Renal cortex interstitium (tissue), 11 donors: ENCODE measurements at regions not wholly inside any gene's neighbourhood (a gene's known extent, or its start where the extent isn't known, plus 50 kb on each side); places are given as distances from the start of the nearest gene placed in this dataset.

Experiments used
- DNase-seq, 11 donors: peaks; one replicate each; pipeline ENCODE4 v3.0.0-alpha.2; 2013; ENCODE audit warnings: low read depth in 9 of 11, low spot score in 4 of 11; ENCODE audit errors: extremely low read depth in 1 of 11

GRCh38 chr19:31667106-31667505, 317.9 kb upstream of the TSHZ3 start:
- no peak for DNase-seq

GRCh38 chr19:31668921-31669320, 319.7 kb upstream of the TSHZ3 start:
- DNase-seq: no peak

GRCh38 chr19:31670931-31671330, 321.7 kb upstream of the TSHZ3 start:
- DNase-seq: no peak

GRCh38 chr19:31671411-31672035, 322.3 kb upstream of the TSHZ3 start:
- DNase-seq: no peak

GRCh38 chr19:31674503-31675192, 325.4 kb upstream of the TSHZ3 start:
- no peak for DNase-seq

GRCh38 chr19:31675193-31675913, 326.1 kb upstream of the TSHZ3 start:
- DNase-seq: no peak

GRCh38 chr19:31676271-31677004, 327.2 kb upstream of the TSHZ3 start:
- no peak for DNase-seq

GRCh38 chr19:31678421-31678820, 329.2 kb upstream of the TSHZ3 start:
- DNase-seq: no peak

GRCh38 chr19:31681121-31681520, 331.9 kb upstream of the TSHZ3 start:
- DNase-seq: no peak

GRCh38 chr19:31693131-31693932, 344.1 kb upstream of the TSHZ3 start:
- no peak for DNase-seq

- DNase-seq: no peak
These were observed 344.7 kb upstream of the TSHZ3 start for GRCh38 chr19:31693933-31694269.

- no peak for DNase-seq
These were observed 345.5 kb upstream of the TSHZ3 start for GRCh38 chr19:31694761-31695160.

- no peak for DNase-seq
These were observed 350.2 kb upstream of the TSHZ3 start for GRCh38 chr19:31699421-31699820.

GRCh38 chr19:31701146-31701545, 351.9 kb upstream of the TSHZ3 start:
- DNase-seq: no peak

GRCh38 chr19:31705656-31706055, 356.4 kb upstream of the TSHZ3 start:
- DNase-seq: no peak

GRCh38 chr19:31706131-31706530, 356.9 kb upstream of the TSHZ3 start:
- DNase-seq: no peak

- DNase-seq: peak in 1 of 11 donors; percentile 21
These were observed 357.7 kb upstream of the TSHZ3 start for GRCh38 chr19:31706691-31707620.

GRCh38 chr19:31708520-31708919, 359.3 kb upstream of the TSHZ3 start:
- DNase-seq: no peak
